Right renal cortex interstitium (tissue), 3 donors: ENCODE measurements at regions not wholly inside any gene's neighbourhood (a gene's known extent, or its start where the extent isn't known, plus 50 kb on each side); places are given as distances from the start of the nearest gene placed in this dataset.

Experiments
- DNase-seq, 3 donors: peaks; one replicate each; pipeline ENCODE4 v3.0.0-alpha.2; 2013; ENCODE audit warnings: low read depth in 3 of 3, low spot score in 2 of 3

DNA sequence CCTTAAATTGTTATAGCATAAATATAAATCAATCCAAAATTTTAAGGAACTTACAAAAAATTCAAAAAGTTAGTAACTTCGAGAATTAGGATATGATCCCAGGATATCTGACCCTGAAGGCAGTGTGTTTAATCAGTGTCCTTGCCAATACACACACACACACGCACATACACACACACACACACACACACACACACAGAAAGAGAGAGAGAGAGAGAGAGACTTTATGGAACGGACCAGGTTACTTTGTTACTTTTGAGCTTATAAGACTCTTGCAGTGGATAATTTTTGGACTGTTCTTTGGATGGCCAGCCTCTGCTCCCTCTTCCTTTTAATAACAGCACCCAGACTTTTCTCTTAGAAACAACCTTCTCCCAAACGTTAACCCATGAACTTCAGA, 322.9 kb downstream of the NFIB start:
- no peak for DNase-seq

DNA sequence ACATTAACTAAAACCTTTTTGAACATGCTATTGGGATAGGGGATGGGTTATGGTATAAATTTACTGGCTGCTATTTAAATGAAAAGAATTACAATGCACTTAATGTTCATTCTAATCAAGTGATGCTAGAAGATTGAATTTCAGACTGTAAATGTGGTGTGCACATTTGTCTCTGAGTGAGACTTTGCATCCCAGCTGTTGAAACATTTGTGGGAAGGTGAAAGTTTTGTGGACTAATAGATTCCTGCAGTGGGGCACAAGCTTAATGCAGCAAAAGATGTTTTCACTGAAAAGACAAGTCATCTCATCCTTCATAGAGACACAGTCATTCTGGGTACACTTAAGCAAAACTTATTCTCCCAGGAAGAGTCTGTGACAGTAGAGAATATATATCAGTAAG, 323.6 kb downstream of the NFIB start:
- DNase-seq: no peak

DNA sequence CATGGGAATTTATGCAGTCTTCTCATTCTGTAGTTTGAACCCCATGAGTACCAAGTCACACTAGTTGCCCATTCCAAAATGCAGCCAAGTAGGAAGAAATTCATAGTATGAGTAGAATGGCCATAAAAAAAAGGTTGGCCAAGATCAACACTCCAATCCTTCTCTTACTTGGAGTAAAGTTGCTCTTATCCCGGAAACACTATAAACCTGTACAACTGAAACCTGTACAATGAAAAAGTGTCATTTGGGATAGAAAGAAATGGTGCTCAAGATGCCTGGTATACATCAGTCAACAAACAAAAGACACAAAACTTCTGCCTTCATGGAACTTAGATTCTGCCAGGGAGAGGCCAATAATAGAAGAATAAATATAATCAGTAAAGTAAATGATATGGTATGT, 325.0 kb downstream of the NFIB start:
- DNase-seq: no peak

DNA sequence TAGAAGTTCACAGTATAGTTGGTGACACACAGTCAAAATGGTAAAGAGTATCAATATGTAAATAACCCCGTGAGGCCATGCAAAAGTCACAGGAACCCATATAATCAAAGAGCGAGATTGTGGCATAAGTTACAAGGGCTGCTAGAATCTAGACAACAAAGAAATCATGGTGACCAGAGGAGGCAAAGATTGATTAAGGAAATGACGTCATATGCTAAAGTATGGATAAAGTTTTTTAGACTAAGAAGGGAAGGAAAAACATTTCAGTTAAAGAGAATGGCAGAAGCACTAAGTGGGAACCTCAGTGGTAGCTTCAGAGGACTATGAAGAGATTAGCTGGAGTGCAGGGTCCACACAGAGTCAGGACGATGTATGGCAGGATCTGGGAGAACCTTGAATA, 330.3 kb downstream of the NFIB start:
- DNase-seq: no peak

DNA sequence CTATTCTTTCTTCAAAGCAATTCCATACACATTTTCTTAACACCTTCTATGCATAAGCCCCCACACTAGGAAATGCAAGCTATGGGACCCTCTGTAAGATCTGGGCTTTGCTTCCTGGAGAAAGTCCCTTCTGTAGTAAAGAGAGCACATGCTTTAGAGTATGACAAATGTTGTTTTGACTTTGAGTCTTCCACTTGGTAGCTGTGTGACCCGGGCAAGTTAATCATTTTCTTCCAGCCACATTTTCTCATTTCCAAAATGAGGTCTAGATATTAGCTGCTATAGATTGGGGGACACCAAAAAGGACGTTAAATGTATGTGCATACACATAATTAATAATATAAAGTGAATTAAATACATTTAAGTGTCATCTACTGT, 334.0 kb downstream of the NFIB start:
- no peak for DNase-seq

GRCh38 chr9:13975611-13976290, 338.2 kb downstream of the NFIB start:
- peak in 1 of 3 donors; percentile 32 for DNase-seq

DNA sequence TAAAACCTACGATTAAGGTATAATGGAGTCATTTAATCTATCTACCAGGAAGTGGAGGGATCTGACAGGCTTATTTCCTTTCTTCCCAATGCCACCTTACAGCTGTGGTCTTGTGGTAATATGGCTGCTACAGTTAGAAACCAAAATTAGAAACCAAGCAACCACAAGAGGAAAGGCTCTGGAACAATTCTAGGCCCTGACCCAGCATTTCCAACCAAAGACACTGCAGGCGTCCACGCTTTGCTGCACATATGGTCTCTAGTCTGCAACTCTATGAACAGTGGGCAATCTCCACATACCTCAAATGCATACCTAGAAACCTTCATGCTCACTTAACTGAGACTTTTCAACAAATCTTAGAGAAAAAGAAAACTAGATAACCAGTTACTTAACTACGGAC, 339.1 kb downstream of the NFIB start:
- DNase-seq: no peak

- DNase-seq: peak in 1 of 3 donors; percentile 51
Observed at GRCh38 chr9:13971966-13972655, 341.8 kb downstream of the NFIB start.

DNA sequence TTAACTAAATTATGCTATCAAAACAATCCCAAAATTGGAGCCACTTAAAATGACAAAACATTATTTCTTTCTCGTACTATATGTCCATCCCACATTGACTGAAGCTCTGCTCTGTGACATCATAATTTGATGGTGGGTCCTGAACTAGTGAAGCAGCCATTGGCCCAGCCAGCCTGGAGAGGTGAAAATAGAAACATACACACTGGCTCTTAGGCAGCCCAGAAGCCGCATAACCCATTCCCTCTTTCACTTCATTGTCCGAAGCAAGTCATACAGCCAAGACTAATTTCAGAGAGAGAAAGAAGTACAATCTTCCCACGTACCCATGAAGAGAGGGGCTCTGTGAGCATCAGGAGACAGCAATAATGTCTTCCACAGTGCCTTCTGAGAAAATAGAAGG, 342.5 kb downstream of the NFIB start:
- DNase-seq: no peak

DNA sequence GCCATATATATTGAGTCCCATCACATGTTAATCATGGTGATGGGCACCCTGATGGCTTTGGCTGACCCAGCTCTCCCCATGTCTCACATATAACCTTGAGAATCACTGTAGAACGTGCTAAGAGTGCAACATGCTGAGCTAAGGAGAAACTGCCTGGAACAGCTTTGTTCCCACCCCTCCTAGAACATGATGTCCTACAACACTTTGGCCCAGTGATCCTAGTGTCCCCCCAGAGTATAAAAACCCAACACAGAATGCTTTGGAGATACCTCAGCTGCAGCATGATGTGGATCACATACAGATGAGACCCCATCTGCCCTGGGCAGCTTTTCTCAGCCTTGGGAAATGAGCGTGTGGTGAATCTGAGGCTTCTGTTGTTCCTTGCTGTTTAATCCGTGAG, 343.5 kb downstream of the NFIB start:
- DNase-seq: no peak

- no peak for DNase-seq
Observed at GRCh38 chr9:13970018-13970417, 343.9 kb downstream of the NFIB start.

- DNase-seq: no peak
Observed at GRCh38 chr9:13967438-13967837, 346.5 kb downstream of the NFIB start.

- no peak for DNase-seq
Observed at GRCh38 chr9:13967011-13967410, 346.9 kb downstream of the NFIB start.

- no peak for DNase-seq
Observed at GRCh38 chr9:13963005-13963653, 350.8 kb downstream of the NFIB start.

DNA sequence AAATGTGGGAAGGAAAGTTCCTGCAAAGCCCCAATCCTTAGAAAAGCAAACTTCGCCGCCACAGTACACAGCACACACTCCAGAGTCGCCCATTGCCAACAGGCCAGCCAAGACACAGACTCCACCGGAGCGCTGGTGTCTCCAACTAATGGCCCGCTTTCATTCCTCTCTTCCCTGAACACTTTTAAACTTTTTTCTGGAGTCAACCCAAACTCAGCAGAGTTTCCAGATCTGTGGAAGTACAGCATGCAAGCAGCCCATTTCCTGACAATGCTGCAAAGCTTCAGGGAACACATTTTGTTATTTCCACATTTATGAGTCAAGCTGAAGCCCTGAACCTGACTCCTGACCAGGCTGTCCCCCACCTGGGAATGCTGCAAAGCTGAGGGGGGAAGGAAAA, 351.9 kb downstream of the NFIB start:
- DNase-seq: no peak

DNA sequence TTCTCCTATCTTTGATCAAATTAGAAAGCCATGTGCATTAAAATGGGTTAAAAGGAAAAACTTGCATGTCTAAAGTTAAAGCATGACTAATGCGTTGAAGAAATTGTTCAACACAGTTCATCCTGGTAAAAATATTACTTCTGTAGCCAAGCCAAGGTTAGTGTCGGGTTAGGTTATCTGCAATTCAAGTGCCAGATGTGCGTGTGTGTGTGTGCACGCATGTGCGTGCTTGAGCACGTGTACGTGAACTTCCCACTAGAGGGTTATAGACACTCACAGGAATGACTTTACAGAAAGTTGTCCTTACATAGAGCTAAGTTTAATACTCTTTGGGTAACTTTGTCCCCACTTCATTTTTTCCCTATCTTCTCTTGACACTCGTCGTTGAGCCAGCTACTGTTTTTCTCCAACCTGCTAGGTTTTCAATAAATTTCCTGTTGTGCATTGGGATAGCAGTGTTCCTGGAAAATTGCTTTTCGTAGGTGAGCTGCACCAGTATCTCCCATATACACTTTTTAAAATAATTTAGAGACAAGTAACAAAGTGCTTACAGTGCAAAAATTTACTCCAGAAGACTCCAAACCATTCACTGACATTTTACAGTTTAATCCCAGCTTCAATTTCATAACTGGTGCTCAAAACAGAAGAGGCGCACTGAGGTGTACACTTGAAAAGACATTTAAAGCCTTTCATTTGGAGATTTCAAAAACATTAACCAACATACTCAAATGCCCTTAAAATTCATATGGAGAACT, 353.8 kb downstream of the NFIB start:
- DNase-seq: no peak

GRCh38 chr9:13958672-13959071, 355.3 kb downstream of the NFIB start:
- DNase-seq: no peak

- DNase-seq: no peak
Observed at GRCh38 chr9:13957089-13957488, 356.9 kb downstream of the NFIB start.

DNA sequence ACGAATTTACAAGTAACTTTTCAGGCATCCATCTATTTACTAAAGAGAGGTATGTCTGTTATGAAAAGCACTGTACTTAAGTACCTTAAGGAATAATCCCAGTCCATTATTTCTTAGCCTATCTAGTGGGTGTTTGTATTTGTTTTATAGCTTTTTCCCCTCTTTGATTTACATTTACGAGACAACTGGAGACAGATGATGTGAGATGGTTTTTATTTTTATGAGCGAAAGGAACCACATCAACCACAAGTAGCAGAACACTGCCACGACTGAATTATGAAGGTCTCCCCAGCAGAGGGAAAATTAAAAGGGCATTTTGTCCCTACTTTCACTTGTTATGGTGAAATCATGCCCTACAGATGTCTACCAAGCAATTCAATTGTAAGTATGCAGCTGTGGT, 357.8 kb downstream of the NFIB start:
- DNase-seq: no peak

- DNase-seq: no peak
Observed at GRCh38 chr9:13952906-13953305, 361.0 kb downstream of the NFIB start.

DNA sequence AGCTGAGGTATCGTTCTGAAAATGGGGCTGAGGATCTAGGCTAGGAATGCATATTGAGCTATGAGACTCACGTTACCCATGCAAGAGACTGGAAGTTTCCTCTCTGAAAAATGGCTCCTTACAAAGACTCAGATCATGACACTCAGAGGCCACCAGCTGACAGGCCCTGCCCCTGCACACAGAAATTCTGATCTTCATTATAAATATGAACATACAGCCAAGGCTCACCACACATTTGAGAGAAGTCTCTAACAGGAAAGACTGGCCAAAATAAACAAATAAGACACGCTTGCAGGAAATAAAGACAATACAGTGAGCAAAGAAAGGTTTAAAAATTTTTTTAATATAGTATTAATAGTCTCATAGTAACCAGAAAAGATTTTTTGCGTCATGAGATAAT, 365.9 kb downstream of the NFIB start:
- no peak for DNase-seq
